A549 (cell line): ENCODE measurements at regions not wholly inside any gene's neighbourhood (a gene's known extent, or its start where the extent isn't known, plus 50 kb on each side); places are given as distances from the start of the nearest gene placed in this dataset.

ENCODE experiments used
- ATAC-seq, 2 experiments: fragments of 200-7000 bp in 1 of 2; fragments of >200 bp in 1 of 2; cut with Nextera tagmentation in 1 of 2; cut with Tn5 transposase in 1 of 2; 3 replicates each; pipeline versions ENCODE4 v1.8.0 to v1.9.1; 2018 to 2020; ENCODE audit warnings: mild to moderate bottlenecking in 1 of 2, moderate library complexity in 1 of 2
- CTCF ChIA-PET: fragments of 300-600 bp; sonication (Branson Sonifier 250); formaldehyde crosslinking; extraction: SDS; loops from one replicate; lab custom pipeline; 2021; ENCODE audit warnings: antibody characterized with exemption, inconsistent platforms; lab: Yijun Ruan, JAX
- POLR2A ChIA-PET: fragments of 350-600 bp; formaldehyde crosslinking; extraction: SDS; loops from one replicate; lab custom pipeline; 2021; ENCODE audit warnings: antibody characterized with exemption, inconsistent platforms; lab: Yijun Ruan, JAX
- DNase-seq, 2 experiments: peaks; one replicate each; pipeline versions ENCODE4 v3.0.0 to v3.0.0-alpha.2; 2011 to 2016; ENCODE audit warnings: low read depth in 1 of 2, low spot score in 1 of 2
- FAIRE-seq: peaks from 2 replicates; lab custom pipeline; 2011; peaks lifted over from hg19 to GRCh38; lab: Jason Lieb, UNC
- H3K27ac ChIP-seq, 2 experiments: fragments of >200 bp; sonication (Bioruptor Twin); formaldehyde crosslinking; 3 replicates each; pipeline ENCODE4 v1.5.1; 2016 to 2017
- H3K4me1 ChIP-seq: fragments of >200 bp; sonication (Bioruptor Twin); formaldehyde crosslinking; 3 replicates; pipeline ENCODE4 v1.6.1; 2016
- H3K4me2 ChIP-seq: fragments of >200 bp; sonication (Bioruptor Twin); formaldehyde crosslinking; 3 replicates; pipeline ENCODE4 v1.6.1; 2016
- H3K4me3 ChIP-seq: fragments of >200 bp; sonication (Bioruptor Twin); formaldehyde crosslinking; 3 replicates; pipeline ENCODE4 v1.5.1; 2016
- H3K9me3 ChIP-seq: fragments of >200 bp; sonication (Bioruptor Twin); formaldehyde crosslinking; 3 replicates; pipeline ENCODE4 v1.6.1; 2016
- BHLHE40 ChIP-seq: IDR thresholded peaks from 2 replicates; pipeline ENCODE4 v1.6.1; 2012; ENCODE audit warnings: low read depth, low read length, inconsistent platforms
- EHF ChIP-seq: fragments of 250-450 bp; sonication (Bioruptor Pico); IDR thresholded peaks from 2 replicates; pipeline ENCODE4 v1.5.0; 2020; ENCODE audit warnings: mild to moderate bottlenecking
- EHMT2 ChIP-seq: fragments of 200-600 bp; sonication (generic); IDR thresholded peaks from 2 replicates; pipeline ENCODE4 v1.6.1; 2016; ENCODE audit warnings: antibody characterized with exemption, low read depth, mild to moderate bottlenecking, moderate library complexity
- ELK1 ChIP-seq: fragments of 150-350 bp; IDR thresholded peaks from 2 replicates; pipeline ENCODE4 v1.6.1; 2014; ENCODE audit warnings: low read depth, mild to moderate bottlenecking, low read length
- EP300 ChIP-seq, 2 experiments: fragments of >200 bp; sonication (Bioruptor Twin); formaldehyde crosslinking; IDR thresholded peaks; 2 replicates in 1 of 2; 3 replicates in 1 of 2; pipeline ENCODE4 v1.6.1; 2016 to 2017
- FOSL2 ChIP-seq, 2 experiments: fragments of 450-650 bp in 1 of 2; fragments of >200 bp in 1 of 2; sonication (Bioruptor Twin) in 1 of 2; formaldehyde crosslinking; IDR thresholded peaks; 2 replicates each; pipeline versions ENCODE4 v1.5.0 to v1.6.1; 2016 to 2020; ENCODE audit warnings: mild to moderate bottlenecking in 1 of 2, moderate library complexity in 1 of 2
- HDAC2 ChIP-seq: fragments of 200-600 bp; sonication (generic); IDR thresholded peaks from 2 replicates; pipeline ENCODE4 v1.6.1; 2016
- HEYL ChIP-seq: fragments of 250-450 bp; sonication (Bioruptor Pico); IDR thresholded peaks from 2 replicates; pipeline ENCODE4 v1.8.0; 2021; ENCODE audit warnings: mild to moderate bottlenecking, moderate library complexity
- HOXA7 ChIP-seq: fragments of 250-450 bp; sonication (Bioruptor Pico); IDR thresholded peaks from 2 replicates; pipeline ENCODE4 v1.5.0; 2020; ENCODE audit warnings: mild to moderate bottlenecking, moderate library complexity
- HOXB13 ChIP-seq: fragments of 250-450 bp; sonication (Bioruptor Pico); IDR thresholded peaks from 2 replicates; pipeline ENCODE4 v1.5.0; 2020; ENCODE audit warnings: low read depth, mild to moderate bottlenecking, moderate library complexity
- KDM5A ChIP-seq: fragments of 200-600 bp; sonication (generic); IDR thresholded peaks from 2 replicates; pipeline ENCODE4 v1.6.1; 2016; ENCODE audit warnings: antibody characterized with exemption, mild to moderate bottlenecking
- NFE2L2 ChIP-seq: fragments of 150-350 bp; conservative IDR thresholded peaks from 2 replicates; pipeline ENCODE4 v1.6.1; 2014; ENCODE audit warnings: low read length
- NPAS2 ChIP-seq: fragments of 250-450 bp; sonication (Bioruptor Pico); IDR thresholded peaks from 2 replicates; pipeline ENCODE4 v1.8.0; 2022; ENCODE audit warnings: mild to moderate bottlenecking, moderate library complexity, borderline replicate concordance
- NR3C1 ChIP-seq: fragments of >200 bp; sonication (Bioruptor Twin); formaldehyde crosslinking; IDR thresholded peaks from 3 replicates; pipeline ENCODE4 v1.6.1; 2017
- POLR2A ChIP-seq: IDR thresholded peaks from 2 replicates; pipeline ENCODE4 v1.6.1; 2012; ENCODE audit warnings: mild to moderate bottlenecking, low read length
- RARB ChIP-seq: fragments of 250-450 bp; sonication (Bioruptor Pico); IDR thresholded peaks from 2 replicates; pipeline ENCODE4 v1.8.0; 2021; ENCODE audit warnings: mild to moderate bottlenecking, moderate library complexity
- REST ChIP-seq: fragments of 200-600 bp; sonication (generic); IDR thresholded peaks from 2 replicates; pipeline ENCODE4 v1.6.1; 2016; ENCODE audit warnings: antibody characterized with exemption, mild to moderate bottlenecking, moderate library complexity
- SMC3 ChIP-seq: fragments of >200 bp; sonication (Bioruptor Twin); formaldehyde crosslinking; IDR thresholded peaks from 3 replicates; pipeline ENCODE4 v1.6.1; 2018; ENCODE audit warnings: inconsistent platforms
- SREBF2 ChIP-seq: fragments of 450-650 bp; IDR thresholded peaks from 2 replicates; pipeline ENCODE4 v1.6.1; 2014; ENCODE audit warnings: mild to moderate bottlenecking, moderate library complexity
- TFCP2L1 ChIP-seq: fragments of 250-450 bp; sonication (Bioruptor Pico); IDR thresholded peaks from 2 replicates; pipeline ENCODE4 v1.5.0; 2021; ENCODE audit warnings: mild to moderate bottlenecking
- TP53 ChIP-seq: fragments of 250-450 bp; sonication (Bioruptor Pico); IDR thresholded peaks from 2 replicates; pipeline ENCODE4 v1.5.0; 2021; ENCODE audit warnings: mild to moderate bottlenecking, moderate library complexity
- ZFP36 ChIP-seq: fragments of 450-650 bp; IDR thresholded peaks from 2 replicates; pipeline ENCODE4 v1.6.1; 2014; ENCODE audit warnings: borderline replicate concordance; ENCODE audit not compliant: partially characterized antibody
- ZSCAN20 ChIP-seq: fragments of 250-450 bp; sonication (Bioruptor Pico); IDR thresholded peaks from 2 replicates; pipeline ENCODE4 v1.8.0; 2022; ENCODE audit warnings: mild to moderate bottlenecking, moderate library complexity
- WGBS: methylation state at CpG from one replicate; pipeline ENCODE4 v1.1.6; 2017; ENCODE audit errors: missing lambda C conversion rate; 5-methylcytosine and 5-hydroxymethylcytosine counted together

GRCh38 chr13:22223411-22223810, 552.5 kb downstream of the FGF9 start (continued):
- TF ChIP-seq KDM5A: no peak
- TF ChIP-seq ZFP36: no peak
- TF ChIP-seq HDAC2: no peak
- no peak for TF ChIP-seq HOXA7 (CRISPR knock-in tag)
- no peak for TF ChIP-seq SREBF2
- TF ChIP-seq NFE2L2: no peak

- WGBS: 13% methylated on average over 4 of the region's 4 CpGs
- H3K4me2 ChIP-seq: no peak overlapping the region
- H3K4me1 ChIP-seq: no peaks in the 10 kb centered on the region
- ATAC-seq (no peak), DNase-seq (no peak)
- TF ChIP-seq POLR2A (no peak), TFCP2L1 (CRISPR knock-in tag) (no peak), SREBF2 (no peak), REST (no peak), BHLHE40 (no peak), NR3C1 (no peak), EHF (CRISPR knock-in tag) (no peak), RARB (CRISPR knock-in tag) (no peak), FOSL2 (IDR thresholded peaks at IDR 0.05) (no peak), FOSL2 (CRISPR knock-in tag; IDR thresholded peaks at IDR 0.05) (no peak), HOXB13 (CRISPR knock-in tag) (no peak), EP300 (IDR thresholded peaks at IDR 0.05) (no peak), EHMT2 (no peak), SMC3 (no peak), KDM5A (no peak)
- TF ChIP-seq, all 56 proteins: peak for 0
- Histone ChIP-seq H3K9me3 (no peaks in the 10 kb centered on the region), H3K4me3 (no peak overlapping the region), H3K27ac (no peak overlapping the region)
- ChIA-PET POLR2A (no interaction called here), CTCF (interaction anchor here (0.6 kb wide), 1 partner anchor 16 kb away, joined by 3 read pairs; no protein-coding TSS in a partner anchor)
- FAIRE-seq: no peak
Measured at GRCh38 chr13:22226086-22226485, 555.2 kb downstream of the FGF9 start.

GRCh38 chr13:22227895-22228294, 557.0 kb downstream of the FGF9 start:
- ChIA-PET CTCF (no interaction called here), POLR2A (no interaction called here)
- TF ChIP-seq NPAS2 (CRISPR knock-in tag) (no peak), TP53 (no peak), EP300 (IDR thresholded peaks at IDR 0.05) (no peak), ELK1 (no peak), HEYL (CRISPR knock-in tag) (no peak), HDAC2 (no peak), ZSCAN20 (no peak)
- Histone ChIP-seq H3K9me3 (no peaks in the 10 kb centered on the region), H3K4me2 (no peak overlapping the region), H3K4me1 (no peaks in the 10 kb centered on the region), H3K27ac (no peak overlapping the region), H3K4me3 (no peak overlapping the region)
- FAIRE-seq (no peak), DNase-seq (no peak), ATAC-seq (no peak)
- 49% methylated on average over 2 of the region's 2 CpGs for WGBS
